Esophagus squamous epithelium (tissue), 5 donors: ENCODE measurements at regions not wholly inside any gene's neighbourhood (a gene's known extent, or its start where the extent isn't known, plus 50 kb on each side); places are given as distances from the start of the nearest gene placed in this dataset.

Source experiments
- DNase-seq: peaks from one replicate; lab custom pipeline; 2025; lab: John Stamatoyannopoulos, UW
- H3K27ac ChIP-seq, 4 donors: fragments of 200-600 bp; sonication (generic); one replicate each; pipeline ENCODE4 v1.5.1; 2016 to 2019; ENCODE audit warnings: mild to moderate bottlenecking in 1 of 4
- H3K27me3 ChIP-seq, 4 donors: fragments of 200-600 bp; sonication (generic); 1 replicate in 3 of 4; 2 replicates in 1 of 4; pipeline versions ENCODE4 v1.5.1 to v1.6.0; 2017 to 2021; ENCODE audit warnings: antibody characterized with exemption in 1 of 4
- H3K36me3 ChIP-seq, 3 donors: fragments of 200-600 bp; sonication (generic); one replicate each; pipeline ENCODE4 v1.5.1; 2016 to 2019
- H3K4me1 ChIP-seq, 3 donors: fragments of 200-600 bp; sonication (generic); one replicate each; pipeline ENCODE4 v1.5.1; 2017 to 2019
- H3K4me3 ChIP-seq, 4 donors: fragments of 200-600 bp; sonication (generic); 1 replicate in 3 of 4; 2 replicates in 1 of 4; pipeline ENCODE4 v1.5.1; 2016 to 2019; ENCODE audit warnings: mild to moderate bottlenecking in 2 of 4, moderate library complexity in 1 of 4
- H3K9me3 ChIP-seq, 3 donors: fragments of 200-600 bp; sonication (generic); one replicate each; pipeline ENCODE4 v1.5.1; 2016 to 2019
- CTCF ChIP-seq, 6 experiments: fragments of 450-650 bp in 4 of 6; fragments of 200-600 bp in 2 of 6; sonication (generic) in 2 of 6; IDR thresholded peaks; one replicate each; pipeline ENCODE4 v1.5.1; 2016 to 2019; ENCODE audit warnings: antibody characterized with exemption in 6 of 6, mild to moderate bottlenecking in 4 of 6, moderate library complexity in 4 of 6
- POLR2A ChIP-seq, 4 donors: fragments of 450-650 bp; IDR thresholded peaks; one replicate each; pipeline ENCODE4 v1.6.1; 2017; ENCODE audit warnings: antibody characterized with exemption in 4 of 4, mild to moderate bottlenecking in 4 of 4, moderate library complexity in 3 of 4
- WGBS, 2 donors: methylation state at CpG; one replicate each; pipeline ENCODE4 v1.1.5; 2018; 5-methylcytosine and 5-hydroxymethylcytosine counted together
- intact Hi-C: fragments of 100-400 bp; cut with DNase I; formaldehyde crosslinking; loops from one replicate; pipeline ENCODE4 v1.15.0; 2022
- donor health status: DM: yes; HTN: yes; CAD: no.

GRCh38 chr5:30525353-30525752, 668.1 kb upstream of the CDH6 start:
- 72 to 73% methylated on average over 2 of the region's 2 CpGs for WGBS, 2 donors
- intact Hi-C loops = no loop called here
- no peaks in the 10 kb centered on the region for H3K9me3 ChIP-seq

GRCh38 chr5:30524428-30524827, 669.1 kb upstream of the CDH6 start:
- no peak for TF ChIP-seq CTCF (IDR thresholded peaks at IDR 0.05)
- TF ChIP-seq POLR2A (IDR thresholded peaks at IDR 0.05) = no peak
- Histone ChIP-seq H3K36me3 (no peaks in the 10 kb centered on the region), H3K9me3 (no peaks in the 10 kb centered on the region), H3K4me1 (no peaks in the 10 kb centered on the region), H3K27ac (no peak overlapping the region), H3K4me3 (no peak overlapping the region), H3K27me3 (no peaks in the 10 kb centered on the region)
- no peak for DNase-seq
- 88 to 96% methylated on average over 5 to 6 of the region's 6 CpGs for WGBS, 2 donors
- intact Hi-C loops = no loop called here

More at GRCh38 chr5:30525353-30525752, 668.1 kb upstream of the CDH6 start:
- TF ChIP-seq CTCF (IDR thresholded peaks at IDR 0.05) (no peak), POLR2A (IDR thresholded peaks at IDR 0.05) (no peak)
- no peak for DNase-seq
- H3K27ac ChIP-seq = no peak overlapping the region
- no peaks in the 10 kb centered on the region for H3K4me1 ChIP-seq
- no peak overlapping the region for H3K4me3 ChIP-seq
- no peaks in the 10 kb centered on the region for H3K36me3 ChIP-seq
- no peaks in the 10 kb centered on the region for H3K27me3 ChIP-seq

GRCh38 chr5:30523061-30523460, 670.4 kb upstream of the CDH6 start:
- Histone ChIP-seq H3K4me3 (no peak overlapping the region), H3K27me3 (no peaks in the 10 kb centered on the region), H3K36me3 (no peaks in the 10 kb centered on the region), H3K9me3 (no peaks in the 10 kb centered on the region), H3K27ac (no peak overlapping the region), H3K4me1 (no peaks in the 10 kb centered on the region)
- intact Hi-C loops = no loop called here
- DNase-seq = no peak
- no peak for TF ChIP-seq POLR2A (IDR thresholded peaks at IDR 0.05)
- TF ChIP-seq CTCF (IDR thresholded peaks at IDR 0.05) = no peak
- WGBS, 2 donors = 48 to 53% methylated on average over 1 of the region's 1 CpG

- Histone ChIP-seq H3K4me3 (no peak overlapping the region), H3K36me3 (no peaks in the 10 kb centered on the region), H3K9me3 (no peaks in the 10 kb centered on the region), H3K4me1 (no peaks in the 10 kb centered on the region), H3K27me3 (no peaks in the 10 kb centered on the region), H3K27ac (no peak overlapping the region)
- 20 to 27% methylated on average over 4 of the region's 4 CpGs for WGBS, 2 donors
- no peak for DNase-seq
- intact Hi-C loops = no loop called here
- TF ChIP-seq POLR2A (IDR thresholded peaks at IDR 0.05) (no peak), CTCF (IDR thresholded peaks at IDR 0.05) (no peak)
Measured at GRCh38 chr5:30505014-30505886, 688.2 kb upstream of the CDH6 start.

GRCh38 chr5:30502277-30502676, 691.2 kb upstream of the CDH6 start:
- Histone ChIP-seq H3K4me3 (no peak overlapping the region), H3K27ac (no peak overlapping the region), H3K27me3 (no peaks in the 10 kb centered on the region), H3K4me1 (no peaks in the 10 kb centered on the region), H3K36me3 (no peaks in the 10 kb centered on the region), H3K9me3 (peaks cover 0 to 6% (median 5%) of the 10 kb centered on the region in 3 donors)
- no peak for TF ChIP-seq CTCF (IDR thresholded peaks at IDR 0.05)
- TF ChIP-seq POLR2A (IDR thresholded peaks at IDR 0.05) = no peak
- intact Hi-C loops = no loop called here
- no peak for DNase-seq
